GM18907 (cell line): ENCODE measurements at regions not wholly inside any gene's neighbourhood (a gene's known extent, or its start where the extent isn't known, plus 50 kb on each side); places are given as distances from the start of the nearest gene placed in this dataset.
A peak's percentile ranks its signal among the peaks of the same experiment; 100 is the strongest.
"Not testable (repeated sequence)": the region's sequence is repeated elsewhere in the genome, so short reads cannot be mapped to it uniquely, and the experiment has no call there.

Experiments
- ATAC-seq: cut with Tn5 transposase; IDR thresholded peaks from one replicate; pipeline ENCODE4 v1.9.1; 2021; ENCODE audit warnings: mild to moderate bottlenecking, moderate library complexity; ENCODE audit not compliant: unreplicated experiment

GRCh38 chr4:82194329-82194728 lies 179.5 kb downstream of the HNRNPD start:
- ATAC-seq, result no peak

- no peak for ATAC-seq
These were observed 181.6 kb downstream of the HNRNPD start for GRCh38 chr4:82192017-82192673.

GRCh38 chr4:82181789-82182188 lies 192.0 kb downstream of the HNRNPD start:
- no peak for ATAC-seq

- ATAC-seq, result no peak
These were observed 201.6 kb downstream of the HNRNPD start for GRCh38 chr4:82172186-82172585.

GRCh38 chr4:82171531-82172155 lies 202.1 kb downstream of the HNRNPD start:
- no peak for ATAC-seq

GRCh38 chr4:82149750-82150149 lies 224.0 kb downstream of the HNRNPD start:
- no peak for ATAC-seq

GRCh38 chr4:82145850-82146249 lies 227.9 kb downstream of the HNRNPD start:
- ATAC-seq, result no peak

GRCh38 chr4:82140422-82140821 lies 233.4 kb downstream of the HNRNPD start:
- no peak for ATAC-seq

GRCh38 chr4:82139287-82139686 lies 234.5 kb downstream of the HNRNPD start:
- ATAC-seq, result no peak

GRCh38 chr4:82138374-82138773 lies 235.4 kb downstream of the HNRNPD start:
- no peak for ATAC-seq

- ATAC-seq, result peak; percentile 68
These were observed 237.5 kb downstream of the HNRNPD start for GRCh38 chr4:82136161-82136801.

GRCh38 chr4:82128355-82128754 lies 245.4 kb downstream of the HNRNPD start:
- no peak for ATAC-seq

GRCh38 chr4:82126512-82127040 lies 247.2 kb downstream of the HNRNPD start:
- ATAC-seq, result no peak

GRCh38 chr4:82125787-82126297 lies 247.9 kb downstream of the HNRNPD start:
- no peak for ATAC-seq

GRCh38 chr4:82124932-82125786 lies 248.6 kb downstream of the HNRNPD start:
- no peak for ATAC-seq

GRCh38 chr4:82124365-82124764 lies 249.4 kb downstream of the HNRNPD start:
- no peak for ATAC-seq

GRCh38 chr4:82123934-82124333 lies 249.9 kb downstream of the HNRNPD start:
- no peak for ATAC-seq

GRCh38 chr4:82115183-82115582 lies 258.6 kb downstream of the HNRNPD start:
- not testable (repeated sequence) for ATAC-seq

GRCh38 chr4:82108506-82108905 lies 265.3 kb downstream of the HNRNPD start:
- no peak for ATAC-seq

- ATAC-seq, result no peak
These were observed 269.2 kb downstream of the HNRNPD start for GRCh38 chr4:82104578-82104977.
